ENCODE measurements at regions not wholly inside any gene's neighbourhood (a gene's known extent, or its start where the extent isn't known, plus 50 kb on each side); places are given as distances from the start of the nearest gene placed in this dataset.
"Not testable (repeated sequence)": the region's sequence is repeated elsewhere in the genome, so short reads cannot be mapped to it uniquely, and the experiment has no call there.

GRCh38 chr10:55174419-55174818 is 373.4 kb upstream of the PCDH15 start:
- ATAC-seq, result peak; percentile 43; the same call in 1 of the 3 replicates
- TF ChIP-seq ZC3H10 (CRISPR knock-in tag; IDR thresholded peaks at IDR 0.05), result no peak
- TF ChIP-seq CREB5 (CRISPR knock-in tag; IDR thresholded peaks at IDR 0.05; ENCODE audit: low read depth), result no peak
- no peak for TF ChIP-seq RARB (CRISPR knock-in tag; IDR thresholded peaks at IDR 0.05)
- TF ChIP-seq ISL1 (CRISPR knock-in tag; IDR thresholded peaks at IDR 0.05), result no peak
- no peak for TF ChIP-seq CSRNP3 (CRISPR knock-in tag; IDR thresholded peaks at IDR 0.05)
- TF ChIP-seq SNAI2 (CRISPR knock-in tag; IDR thresholded peaks at IDR 0.05), result no peak
- TF ChIP-seq ARNTL (CRISPR knock-in tag; IDR thresholded peaks at IDR 0.05; ENCODE audit: borderline replicate concordance, low read depth), result no peak
- TF ChIP-seq ZNF70 (CRISPR knock-in tag; IDR thresholded peaks at IDR 0.05), result no peak
- no peak for TF ChIP-seq ZNF8 (CRISPR knock-in tag; IDR thresholded peaks at IDR 0.05)
- no peak for TF ChIP-seq ZNF565 (CRISPR knock-in tag; conservative IDR thresholded peaks at IDR 0.05; ENCODE audit: low read depth)
- TF ChIP-seq OSR1 (CRISPR knock-in tag; IDR thresholded peaks at IDR 0.05), result no peak
- TF ChIP-seq TCF4 (CRISPR knock-in tag; IDR thresholded peaks at IDR 0.05; ENCODE audit: borderline replicate concordance), result no peak
- TF ChIP-seq GLIS3 (CRISPR knock-in tag; IDR thresholded peaks at IDR 0.05), result no peak
- no peak for TF ChIP-seq POU6F1 (CRISPR knock-in tag; IDR thresholded peaks at IDR 0.05; ENCODE audit: borderline replicate concordance, low read depth)

GRCh38 chr10:55169493-55169892 is 368.5 kb upstream of the PCDH15 start:
- TF ChIP-seq ZNF70 (CRISPR knock-in tag; IDR thresholded peaks at IDR 0.05) (no peak), TSHZ2 (CRISPR knock-in tag; IDR thresholded peaks at IDR 0.05) (no peak), PPARA (CRISPR knock-in tag; IDR thresholded peaks at IDR 0.05; ENCODE audit: borderline replicate concordance) (no peak)
- no peak for ATAC-seq

GRCh38 chr10:55168343-55168742 is 367.3 kb upstream of the PCDH15 start:
- ATAC-seq, result no peak
- TF ChIP-seq CSRNP3 (CRISPR knock-in tag; IDR thresholded peaks at IDR 0.05), result no peak
- no peak for TF ChIP-seq TCF4 (CRISPR knock-in tag; IDR thresholded peaks at IDR 0.05; ENCODE audit: borderline replicate concordance)
- TF ChIP-seq ZNF565 (CRISPR knock-in tag; conservative IDR thresholded peaks at IDR 0.05; ENCODE audit: low read depth), result no peak
- no peak for TF ChIP-seq ESRRG (CRISPR knock-in tag; IDR thresholded peaks at IDR 0.05)
- no peak for TF ChIP-seq RARB (CRISPR knock-in tag; IDR thresholded peaks at IDR 0.05)
- TF ChIP-seq PPARA (CRISPR knock-in tag; IDR thresholded peaks at IDR 0.05; ENCODE audit: borderline replicate concordance), result no peak

GRCh38 chr10:55163388-55163979 is 362.5 kb upstream of the PCDH15 start:
- TF ChIP-seq ZC3H10 (CRISPR knock-in tag; IDR thresholded peaks at IDR 0.05) (no peak), CSRNP3 (CRISPR knock-in tag; IDR thresholded peaks at IDR 0.05) (no peak), CREB5 (CRISPR knock-in tag; IDR thresholded peaks at IDR 0.05; ENCODE audit: low read depth) (no peak), PPARA (CRISPR knock-in tag; IDR thresholded peaks at IDR 0.05; ENCODE audit: borderline replicate concordance) (no peak), RARB (CRISPR knock-in tag; IDR thresholded peaks at IDR 0.05) (no peak), ARNTL (CRISPR knock-in tag; IDR thresholded peaks at IDR 0.05; ENCODE audit: borderline replicate concordance, low read depth) (no peak), CSDC2 (CRISPR knock-in tag; IDR thresholded peaks at IDR 0.05) (no peak), TCF4 (CRISPR knock-in tag; IDR thresholded peaks at IDR 0.05; ENCODE audit: borderline replicate concordance) (no peak), ESRRG (CRISPR knock-in tag; IDR thresholded peaks at IDR 0.05) (no peak)
- no peak for ATAC-seq

- not testable (repeated sequence) for ATAC-seq
Measured at GRCh38 chr10:55162321-55162720, 361.3 kb upstream of the PCDH15 start.
